Cardiac muscle cell (in vitro differentiated cells and primary cell): ENCODE measurements at regions not wholly inside any gene's neighbourhood (a gene's known extent, or its start where the extent isn't known, plus 50 kb on each side); places are given as distances from the start of the nearest gene placed in this dataset.
"Not testable (repeated sequence)": the region's sequence is repeated elsewhere in the genome, so short reads cannot be mapped to it uniquely, and the experiment has no call there.

Experiments
- DNase-seq, 2 donors: peaks; one replicate each; pipeline versions ENCODE4 v3.0.0 to v3.0.0-alpha.2; 2010 to 2017; ENCODE audit warnings: low read depth in 1 of 2, low spot score in 1 of 2
- H3K27ac ChIP-seq: fragments of 200-600 bp; sonication (generic); 2 replicates; pipeline ENCODE4 v1.5.1; 2016
- H3K27me3 ChIP-seq: fragments of 200-600 bp; sonication (generic); 2 replicates; pipeline ENCODE4 v1.6.0; 2016; ENCODE audit warnings: control low read depth
- H3K36me3 ChIP-seq: fragments of 200-600 bp; sonication (generic); 2 replicates; pipeline ENCODE4 v1.5.1; 2016; ENCODE audit warnings: control low read depth
- H3K4me1 ChIP-seq: fragments of 200-600 bp; sonication (generic); 2 replicates; pipeline ENCODE4 v1.8.1; 2017; ENCODE audit warnings: low read depth, mild to moderate bottlenecking, mixed run types
- H3K4me3 ChIP-seq: fragments of 200-600 bp; sonication (generic); 2 replicates; pipeline ENCODE4 v1.5.1; 2016; ENCODE audit warnings: mild to moderate bottlenecking
- H3K9me3 ChIP-seq: fragments of 200-600 bp; sonication (generic); 2 replicates; pipeline ENCODE4 v1.5.1; 2017; ENCODE audit warnings: low read depth, mild to moderate bottlenecking, control low read depth
- CTCF ChIP-seq: IDR thresholded peaks from 2 replicates; pipeline ENCODE4 v1.5.1; 2012; ENCODE audit warnings: low read depth, mild to moderate bottlenecking, low read length

DNA sequence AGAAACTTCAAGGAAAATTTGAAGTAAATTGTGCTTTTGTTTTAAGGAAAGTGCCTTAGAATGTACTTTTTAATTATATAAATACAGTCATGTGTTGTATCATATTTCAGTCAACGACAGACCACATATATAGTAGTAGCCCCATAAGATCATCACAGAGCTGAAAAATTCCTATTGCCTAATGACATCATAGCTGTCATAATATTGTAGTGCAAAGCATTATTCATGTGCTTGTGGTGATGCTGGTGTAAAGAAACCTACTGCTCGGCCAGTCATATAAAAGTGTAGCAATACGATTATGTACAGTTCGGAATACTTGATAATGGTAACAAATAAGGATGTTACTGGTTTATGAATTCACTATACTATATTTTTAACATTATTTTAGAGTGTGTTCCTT lies 198.9 kb upstream of the SLC16A7 start:
- Histone ChIP-seq H3K36me3 (no peaks in the 10 kb centered on the region), H3K27me3 (no peaks in the 10 kb centered on the region), H3K27ac (no peak overlapping the region), H3K4me3 (no peak overlapping the region), H3K4me1 (peaks cover 11% of the 10 kb centered on the region), H3K9me3 (no peaks in the 10 kb centered on the region)
- TF ChIP-seq CTCF = no peak
- no peak for DNase-seq

- Histone ChIP-seq H3K9me3 (no peaks in the 10 kb centered on the region), H3K36me3 (no peaks in the 10 kb centered on the region), H3K27ac (no peak overlapping the region), H3K4me3 (no peak overlapping the region), H3K27me3 (no peaks in the 10 kb centered on the region), H3K4me1 (peaks cover 11% of the 10 kb centered on the region)
- DNase-seq = no peak
- no peak for TF ChIP-seq CTCF
Observed at GRCh38 chr12:59396519-59396918, 199.3 kb upstream of the SLC16A7 start.

- H3K9me3 ChIP-seq, H3K27me3 ChIP-seq, H3K27ac ChIP-seq, DNase-seq, H3K36me3 ChIP-seq, H3K4me3 ChIP-seq: not testable (repeated sequence)
- H3K4me1 ChIP-seq = peaks cover 11% of the 10 kb centered on the region
Observed at GRCh38 chr12:59395310-59395709, 200.5 kb upstream of the SLC16A7 start.

DNA sequence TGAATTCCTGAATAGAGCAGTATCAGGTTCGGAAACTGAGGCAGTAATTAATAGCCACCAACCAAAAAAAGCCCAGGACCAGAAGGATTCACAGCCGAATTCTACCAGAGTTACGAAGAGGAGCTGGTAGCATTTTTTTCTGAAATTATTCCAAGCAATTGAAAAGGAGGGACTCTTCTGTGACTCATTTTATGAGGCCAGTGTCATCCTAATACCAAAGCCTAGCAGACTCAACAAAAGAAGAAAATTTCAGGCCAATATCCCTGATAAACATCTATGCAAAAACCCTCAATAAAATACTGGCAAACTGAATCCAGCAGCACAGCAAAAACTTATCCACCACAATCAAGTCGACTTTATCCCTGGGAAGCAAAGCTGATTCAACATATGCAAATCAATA lies 202.3 kb upstream of the SLC16A7 start:
- no peak for TF ChIP-seq CTCF
- Histone ChIP-seq H3K36me3 (no peaks in the 10 kb centered on the region), H3K27ac (no peak overlapping the region), H3K4me1 (peaks cover 11% of the 10 kb centered on the region), H3K9me3 (no peaks in the 10 kb centered on the region), H3K4me3 (no peak overlapping the region), H3K27me3 (no peaks in the 10 kb centered on the region)
- DNase-seq = no peak

GRCh38 chr12:59389968-59390576 lies 205.8 kb upstream of the SLC16A7 start:
- no peak for DNase-seq
- Histone ChIP-seq H3K36me3 (no peaks in the 10 kb centered on the region), H3K4me1 (no peaks in the 10 kb centered on the region), H3K4me3 (no peak overlapping the region), H3K27ac (no peak overlapping the region), H3K9me3 (no peaks in the 10 kb centered on the region), H3K27me3 (no peaks in the 10 kb centered on the region)
- TF ChIP-seq CTCF = no peak

DNA sequence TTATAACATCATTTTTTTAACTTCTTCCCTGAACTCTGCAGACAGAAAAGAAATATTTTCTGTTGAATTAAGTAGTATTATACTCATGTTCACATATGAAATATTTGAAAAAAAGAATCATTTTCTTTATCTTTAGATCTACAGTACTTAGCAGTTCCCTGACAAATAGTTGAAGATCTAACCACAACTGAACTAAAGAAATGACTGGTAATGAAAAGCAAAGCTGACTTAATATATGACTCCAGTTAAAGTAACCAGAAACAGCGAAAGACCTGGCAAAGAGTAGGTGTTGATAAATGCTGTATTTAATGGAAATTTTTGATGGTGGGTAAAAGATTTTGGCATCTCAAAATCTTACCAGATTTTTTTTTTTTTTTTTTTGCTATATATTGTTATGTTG lies 207.1 kb upstream of the SLC16A7 start:
- H3K36me3 ChIP-seq = no peaks in the 10 kb centered on the region
- DNase-seq = no peak
- TF ChIP-seq CTCF = no peak
- H3K9me3 ChIP-seq = no peaks in the 10 kb centered on the region
- no peaks in the 10 kb centered on the region for H3K4me1 ChIP-seq
- no peak overlapping the region for H3K4me3 ChIP-seq
- H3K27ac ChIP-seq = no peak overlapping the region
- no peaks in the 10 kb centered on the region for H3K27me3 ChIP-seq
